DMS 273 treated with DMSO at 0.1 percent for 48 hours (cell line): ENCODE measurements at regions not wholly inside any gene's neighbourhood (a gene's known extent, or its start where the extent isn't known, plus 50 kb on each side); places are given as distances from the start of the nearest gene placed in this dataset.
"Not testable (repeated sequence)": the region's sequence is repeated elsewhere in the genome, so short reads cannot be mapped to it uniquely, and the experiment has no call there.

Experiments used
- DNase-seq: peaks from one replicate; lab custom pipeline; 2025; lab: John Stamatoyannopoulos, UW

DNA sequence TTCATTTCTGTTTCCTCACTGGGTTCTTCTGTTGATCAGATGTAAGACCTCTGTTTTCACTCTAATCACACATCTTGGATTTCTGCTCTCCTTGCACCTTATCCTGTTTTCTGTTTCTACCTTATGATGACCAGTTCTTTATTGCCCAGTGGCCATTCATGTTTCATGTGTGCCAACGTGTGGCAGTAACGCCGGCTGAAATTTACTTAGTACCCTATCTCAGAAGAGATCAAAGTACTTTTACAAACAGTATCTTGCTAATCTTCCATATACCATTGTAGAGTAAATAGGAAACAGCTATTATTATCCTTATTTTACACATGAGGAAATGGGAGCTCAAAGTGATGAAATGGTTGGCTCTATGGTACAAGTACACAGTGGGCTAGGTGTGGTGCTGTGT is 74.0 kb downstream of the GATA3 start:
- DNase-seq: no peak

DNA sequence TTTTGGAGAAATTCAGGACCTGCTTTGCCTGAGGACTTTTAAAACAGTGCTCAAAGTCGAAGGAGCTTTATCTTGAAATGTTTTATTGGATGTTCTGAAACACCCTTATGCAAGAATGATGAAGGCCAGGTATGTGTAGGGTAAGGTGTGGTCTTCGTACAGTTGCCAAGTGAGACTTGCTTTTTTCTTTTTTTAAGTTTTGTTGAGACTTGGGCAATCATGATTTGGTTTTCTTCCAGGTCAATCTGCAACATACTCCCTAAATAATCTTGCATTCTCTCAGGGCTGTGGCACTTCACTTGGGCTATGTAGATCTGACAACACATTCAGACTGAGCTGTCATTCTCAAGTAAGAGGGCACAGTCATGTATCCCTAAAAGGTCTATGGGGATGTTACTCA is 75.0 kb downstream of the GATA3 start:
- DNase-seq: no peak

- DNase-seq: no peak
Measured at GRCh38 chr10:8130973-8131911, 76.8 kb downstream of the GATA3 start.

- no peak for DNase-seq
Measured at GRCh38 chr10:8133146-8133545, 78.7 kb downstream of the GATA3 start.

- no peak for DNase-seq
Measured at GRCh38 chr10:8136736-8137135, 82.2 kb downstream of the GATA3 start.

- DNase-seq: no peak
Measured at GRCh38 chr10:8137272-8137681, 82.8 kb downstream of the GATA3 start.

GRCh38 chr10:8137726-8138125 is 83.2 kb downstream of the GATA3 start:
- no peak for DNase-seq

DNA sequence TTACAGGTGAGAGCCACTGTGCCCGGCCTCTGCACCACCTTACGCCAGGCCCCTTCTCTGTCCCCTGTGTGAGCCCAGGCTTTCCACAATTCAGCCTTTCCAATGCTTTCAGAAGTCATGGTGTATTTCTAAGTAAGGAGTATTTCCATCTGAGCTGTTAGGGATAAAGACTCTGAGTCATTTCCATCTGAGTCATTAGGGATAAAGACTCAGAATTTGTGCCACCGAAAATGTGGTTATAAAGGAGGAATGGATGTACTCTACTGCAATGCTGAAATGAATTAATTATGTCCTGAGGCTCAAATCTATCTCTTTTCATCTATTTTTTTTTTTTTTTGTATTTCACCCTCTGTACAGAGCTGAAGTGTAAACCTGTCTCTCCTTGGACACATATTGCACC is 84.0 kb downstream of the GATA3 start:
- DNase-seq: no peak

- no peak for DNase-seq
Measured at GRCh38 chr10:8144496-8144895, 90.0 kb downstream of the GATA3 start.

DNA sequence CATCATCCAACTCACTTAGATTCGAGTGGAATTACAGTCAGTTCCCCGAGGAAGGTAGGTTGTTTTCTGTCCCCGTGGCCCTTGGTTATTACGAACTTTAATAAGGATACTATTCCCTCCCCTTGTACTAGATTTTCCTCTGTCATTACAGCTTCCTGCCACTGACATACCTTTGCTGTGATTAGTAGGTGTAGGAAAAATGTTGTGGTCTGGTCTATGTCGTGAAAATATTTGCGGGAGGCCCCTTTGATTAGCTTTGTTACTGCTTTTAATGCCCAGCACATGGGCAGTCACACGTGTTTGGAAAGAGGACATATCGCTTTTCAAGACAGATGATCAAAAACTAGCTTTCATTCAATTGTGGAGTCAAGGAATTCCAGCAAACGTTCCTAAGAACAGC is 92.2 kb downstream of the GATA3 start:
- DNase-seq: no peak

DNA sequence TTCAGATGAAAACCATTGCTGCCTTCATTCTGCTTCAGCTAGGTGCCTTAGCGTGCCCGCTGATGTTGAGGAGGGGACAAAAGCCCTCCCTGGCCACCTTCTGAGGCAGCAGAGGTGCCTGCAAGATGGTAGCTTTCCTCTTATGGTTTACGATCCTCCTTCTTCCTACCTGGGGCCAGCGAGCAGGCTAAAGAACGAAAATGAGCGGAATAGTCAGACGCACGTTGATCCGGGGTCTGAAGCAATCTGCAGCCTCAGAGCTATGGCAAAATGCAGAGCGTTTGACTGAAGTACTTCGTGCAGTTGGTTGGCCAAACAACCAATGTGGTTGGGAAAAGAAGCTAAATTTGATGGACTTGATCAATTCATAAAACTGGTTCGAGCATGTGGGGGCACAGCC is 95.5 kb downstream of the GATA3 start:
- no peak for DNase-seq

GRCh38 chr10:8150401-8150905 is 96.0 kb downstream of the GATA3 start:
- DNase-seq: no peak

- no peak for DNase-seq
Measured at GRCh38 chr10:8151086-8151485, 96.6 kb downstream of the GATA3 start.

GRCh38 chr10:8156918-8157317 is 102.4 kb downstream of the GATA3 start:
- DNase-seq: no peak

DNA sequence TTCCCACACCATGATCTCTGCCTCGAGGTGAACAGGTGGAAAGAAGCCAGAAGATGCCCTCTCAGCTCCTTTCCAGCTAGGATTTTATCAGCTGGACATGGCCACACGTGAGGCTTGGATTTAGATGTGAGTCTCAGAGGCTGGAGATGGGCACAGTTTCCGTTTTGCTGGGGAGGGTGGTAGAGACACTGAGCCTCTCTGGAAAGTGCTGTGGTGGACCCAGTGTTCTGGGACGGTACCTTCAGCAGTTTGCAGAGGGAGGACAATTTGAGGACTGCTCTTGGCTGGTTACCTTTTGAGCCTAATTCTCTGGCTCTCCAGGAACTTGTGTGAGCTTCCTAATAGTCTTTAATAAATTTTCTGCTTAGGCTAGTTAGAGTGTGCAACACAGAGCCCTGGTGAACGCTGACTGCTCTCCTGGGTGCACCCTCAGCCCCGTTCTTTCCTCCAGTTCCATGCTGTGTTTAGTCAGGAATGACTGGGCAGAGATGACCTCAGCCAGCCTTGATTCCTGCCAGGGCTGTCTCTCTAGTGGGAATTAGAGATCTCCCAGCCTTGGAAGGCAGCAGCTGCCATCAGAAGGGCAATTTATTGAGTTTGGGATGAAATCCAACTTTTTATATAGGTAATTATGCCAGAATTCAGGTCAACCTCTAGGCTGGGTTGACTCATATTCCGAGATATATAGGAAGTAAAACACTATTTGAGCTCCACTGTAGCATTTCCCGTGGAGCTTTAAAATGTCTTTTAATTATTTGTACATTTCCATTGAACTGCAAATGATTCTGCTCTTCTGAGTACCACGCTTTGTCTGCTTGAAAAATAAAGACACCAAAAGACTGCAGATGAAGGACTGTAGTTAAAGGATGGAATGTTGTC is 103.9 kb downstream of the GATA3 start:
- no peak for DNase-seq

GRCh38 chr10:8159341-8160165 is 105.1 kb downstream of the GATA3 start:
- DNase-seq: no peak

- DNase-seq: no peak
Measured at GRCh38 chr10:8163824-8164223, 109.3 kb downstream of the GATA3 start.

DNA sequence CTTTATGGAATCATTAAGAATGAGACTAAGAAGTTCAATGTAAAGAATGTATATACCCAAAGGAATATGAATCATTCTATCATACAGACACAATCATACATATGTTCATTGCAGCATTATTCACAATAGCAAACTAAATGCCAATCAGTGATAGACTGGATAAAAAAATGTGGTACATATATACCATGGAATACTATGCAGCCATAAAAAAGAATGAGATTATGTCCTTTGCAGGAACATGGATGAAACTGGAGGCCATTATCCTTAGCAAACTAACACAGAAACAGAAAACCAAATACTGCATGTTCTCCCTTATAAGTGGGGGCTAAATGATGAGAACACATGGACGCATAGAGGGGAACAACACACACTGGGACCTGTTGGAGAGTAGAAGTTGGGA is 110.2 kb downstream of the GATA3 start:
- DNase-seq: not testable (repeated sequence)

GRCh38 chr10:8168836-8169235 is 114.3 kb downstream of the GATA3 start:
- DNase-seq: no peak

DNA sequence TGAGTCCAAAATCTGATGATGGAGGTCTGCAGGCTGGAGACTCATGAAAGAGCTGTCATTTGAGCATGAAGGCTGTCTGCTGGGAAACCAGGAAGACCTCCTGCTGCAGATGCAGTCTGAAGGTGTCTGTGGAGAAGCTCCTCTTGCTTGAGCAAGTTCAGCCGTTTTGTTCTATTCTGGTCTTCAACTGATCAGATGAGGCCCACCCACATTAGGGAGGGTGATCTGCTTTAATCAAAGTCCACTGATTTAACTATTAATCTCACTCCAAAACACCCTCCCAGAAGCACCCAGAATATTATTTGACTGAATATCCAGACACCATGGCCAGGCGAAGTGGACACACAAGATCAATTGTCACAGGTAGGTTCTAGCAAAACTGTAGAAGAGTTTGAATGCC is 116.5 kb downstream of the GATA3 start:
- DNase-seq: no peak

DNA sequence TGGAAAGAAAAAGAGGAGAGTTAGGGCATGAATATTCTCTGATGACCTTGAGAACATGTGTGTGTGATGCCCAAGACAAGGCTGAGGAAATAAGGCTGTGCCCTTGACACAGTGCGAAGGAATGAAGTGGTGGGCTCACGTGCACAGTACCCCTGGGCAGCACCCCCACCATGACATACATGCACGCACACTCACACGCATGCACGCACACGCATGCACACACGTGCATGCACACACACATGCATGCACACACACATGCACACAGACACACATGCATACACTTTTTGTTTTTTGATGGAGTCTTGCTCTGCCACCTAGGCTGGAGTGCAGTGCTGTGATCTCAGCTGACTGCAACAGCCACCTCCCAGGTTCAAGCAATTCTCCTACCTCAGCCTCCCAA is 118.1 kb downstream of the GATA3 start:
- no peak for DNase-seq
